ENCODE measurements at regions not wholly inside any gene's neighbourhood (a gene's known extent, or its start where the extent isn't known, plus 50 kb on each side); places are given as distances from the start of the nearest gene placed in this dataset.

- TF ChIP-seq CTCF (IDR thresholded peaks at IDR 0.05; ENCODE audit: unreplicated experiment), result no peak
- ChIA-PET POLR2A (no interaction called here), CTCF (no interaction called here)
- Mint-ChIP-seq H3K4me1 (ENCODE audit: insufficient read depth, unreplicated experiment) (no peaks in the 10 kb centered on the region), H3K27ac (ENCODE audit: low read depth, unreplicated experiment) (no peak overlapping the region), H3K4me3 (ENCODE audit: unreplicated experiment) (no peak overlapping the region), H3K9me3 (ENCODE audit: unreplicated experiment) (no peaks in the 10 kb centered on the region), H3K36me3 (ENCODE audit: insufficient read depth, unreplicated experiment) (no peaks in the 10 kb centered on the region), H3K27me3 (ENCODE audit: insufficient read depth, unreplicated experiment) (no peaks in the 10 kb centered on the region)
- no peak for DNase-seq (ENCODE audit: unreplicated experiment)
- intact Hi-C loops (cut with micrococcal nuclease), result no loop called here
- BruUV-seq (replicated peaks), result no TSS peak
Observed at GRCh38 chr1:194281376-194281775, 1095.0 kb upstream of the B3GALT2 start.

- POLR2A ChIA-PET, result no interaction called here
- no peak overlapping the region for H3K27ac Mint-ChIP-seq (ENCODE audit: low read depth, unreplicated experiment)
- CTCF ChIA-PET, result interaction anchor here (0.5 kb wide), 1 partner anchor 63 kb away, joined by 4 read pairs; no protein-coding TSS in a partner anchor
- H3K4me1 Mint-ChIP-seq (ENCODE audit: insufficient read depth, unreplicated experiment), result no peaks in the 10 kb centered on the region
- no peak for DNase-seq (ENCODE audit: unreplicated experiment)
- no peaks in the 10 kb centered on the region for H3K36me3 Mint-ChIP-seq (ENCODE audit: insufficient read depth, unreplicated experiment)
- H3K9me3 Mint-ChIP-seq (ENCODE audit: unreplicated experiment), result no peaks in the 10 kb centered on the region
- H3K4me3 Mint-ChIP-seq (ENCODE audit: unreplicated experiment), result no peak overlapping the region
- no peaks in the 10 kb centered on the region for H3K27me3 Mint-ChIP-seq (ENCODE audit: insufficient read depth, unreplicated experiment)
- no TSS peak for BruUV-seq (replicated peaks)
- intact Hi-C loops (cut with micrococcal nuclease), result no loop called here
- no peak for TF ChIP-seq CTCF (IDR thresholded peaks at IDR 0.05; ENCODE audit: unreplicated experiment)
Observed at GRCh38 chr1:194280463-194280862, 1094.0 kb upstream of the B3GALT2 start.

GRCh38 chr1:194279975-194280374, 1093.6 kb upstream of the B3GALT2 start:
- H3K27ac Mint-ChIP-seq (ENCODE audit: low read depth, unreplicated experiment), result no peak overlapping the region
- no peak for TF ChIP-seq CTCF (IDR thresholded peaks at IDR 0.05; ENCODE audit: unreplicated experiment)
- BruUV-seq (replicated peaks), result no TSS peak
- H3K27me3 Mint-ChIP-seq (ENCODE audit: insufficient read depth, unreplicated experiment), result no peaks in the 10 kb centered on the region
- no peak overlapping the region for H3K4me3 Mint-ChIP-seq (ENCODE audit: unreplicated experiment)
- H3K4me1 Mint-ChIP-seq (ENCODE audit: insufficient read depth, unreplicated experiment), result no peaks in the 10 kb centered on the region
- H3K36me3 Mint-ChIP-seq (ENCODE audit: insufficient read depth, unreplicated experiment), result no peaks in the 10 kb centered on the region
- intact Hi-C loops (cut with micrococcal nuclease), result no loop called here
- no peak for DNase-seq (ENCODE audit: unreplicated experiment)
- no peaks in the 10 kb centered on the region for H3K9me3 Mint-ChIP-seq (ENCODE audit: unreplicated experiment)
- ChIA-PET POLR2A (no interaction called here), CTCF (interaction anchor here (0.7 kb wide), 1 partner anchor 50 kb away, joined by 3 read pairs; no protein-coding TSS in a partner anchor)

GRCh38 chr1:194277927-194278326, 1091.5 kb upstream of the B3GALT2 start:
- ChIA-PET POLR2A (no interaction called here), CTCF (no interaction called here)
- no peak for DNase-seq (ENCODE audit: unreplicated experiment)
- H3K9me3 Mint-ChIP-seq (ENCODE audit: unreplicated experiment), result no peaks in the 10 kb centered on the region
- no peak for TF ChIP-seq CTCF (IDR thresholded peaks at IDR 0.05; ENCODE audit: unreplicated experiment)
- BruUV-seq (replicated peaks), result no TSS peak
- H3K36me3 Mint-ChIP-seq (ENCODE audit: insufficient read depth, unreplicated experiment), result no peaks in the 10 kb centered on the region
- H3K4me3 Mint-ChIP-seq (ENCODE audit: unreplicated experiment), result no peak overlapping the region
- no peaks in the 10 kb centered on the region for H3K27me3 Mint-ChIP-seq (ENCODE audit: insufficient read depth, unreplicated experiment)
- intact Hi-C loops (cut with micrococcal nuclease), result no loop called here
- no peaks in the 10 kb centered on the region for H3K4me1 Mint-ChIP-seq (ENCODE audit: insufficient read depth, unreplicated experiment)
- no peak overlapping the region for H3K27ac Mint-ChIP-seq (ENCODE audit: low read depth, unreplicated experiment)
